ENCODE measurements at regions not wholly inside any gene's neighbourhood (a gene's known extent, or its start where the extent isn't known, plus 50 kb on each side); places are given as distances from the start of the nearest gene placed in this dataset.
A peak's percentile ranks its signal among the peaks of the same experiment; 100 is the strongest.

- no peak for TF ChIP-seq SUZ12 (IDR thresholded peaks at IDR 0.05; ENCODE audit: extremely low read depth, insufficient read depth, insufficient read length)
- no peak for TF ChIP-seq ZNF274 (IDR thresholded peaks at IDR 0.05; ENCODE audit: low read depth, low read length)
- no peak for TF ChIP-seq YY1 (IDR thresholded peaks at IDR 0.05; ENCODE audit: insufficient read depth, insufficient read length)
- DNase-seq (ENCODE audit: low read depth, low spot score) = no peak
- H3K4me1 ChIP-seq (ENCODE audit: insufficient read depth, insufficient read length) = no peaks in the 10 kb centered on the region
Measured at GRCh38 chr11:42502151-42502550, 809.6 kb upstream of the API5 start.

GRCh38 chr11:42521994-42522393, 789.8 kb upstream of the API5 start:
- Histone ChIP-seq H3K9ac (ENCODE audit: insufficient read length, low read depth) (no peak overlapping the region), H3K4me1 (ENCODE audit: insufficient read depth, insufficient read length) (peaks cover 3% of the 10 kb centered on the region), H3K9me3 (ENCODE audit: insufficient read depth, low read length) (no peaks in the 10 kb centered on the region), H3K27me3 (ENCODE audit: insufficient read depth, insufficient read length) (no peaks in the 10 kb centered on the region), H3K4me3 (ENCODE audit: insufficient read length, low read depth) (no peak overlapping the region), H3K36me3 (ENCODE audit: insufficient read depth, insufficient read length, low read length) (no peaks in the 10 kb centered on the region)
- DNase-seq (ENCODE audit: low read depth, low spot score) = peak; percentile 3
- no peak for TF ChIP-seq ZNF274 (IDR thresholded peaks at IDR 0.05; ENCODE audit: low read depth, low read length)
- TF ChIP-seq SUZ12 (IDR thresholded peaks at IDR 0.05; ENCODE audit: extremely low read depth, insufficient read depth, insufficient read length) = no peak
- no peak for TF ChIP-seq YY1 (IDR thresholded peaks at IDR 0.05; ENCODE audit: insufficient read depth, insufficient read length)

More at GRCh38 chr11:42502151-42502550, 809.6 kb upstream of the API5 start:
- no peaks in the 10 kb centered on the region for H3K36me3 ChIP-seq (ENCODE audit: insufficient read depth, insufficient read length, low read length)
- H3K27me3 ChIP-seq (ENCODE audit: insufficient read depth, insufficient read length) = no peaks in the 10 kb centered on the region
- no peak overlapping the region for H3K4me3 ChIP-seq (ENCODE audit: insufficient read length, low read depth)
- H3K9ac ChIP-seq (ENCODE audit: insufficient read length, low read depth) = no peak overlapping the region
- no peaks in the 10 kb centered on the region; the same call in 1 of the 2 replicates for H3K9me3 ChIP-seq (ENCODE audit: insufficient read depth, low read length)

- H3K9ac ChIP-seq (ENCODE audit: insufficient read length, low read depth) = no peak overlapping the region
- TF ChIP-seq SUZ12 (IDR thresholded peaks at IDR 0.05; ENCODE audit: extremely low read depth, insufficient read depth, insufficient read length) = no peak
- TF ChIP-seq ZNF274 (IDR thresholded peaks at IDR 0.05; ENCODE audit: low read depth, low read length) = no peak
- no peak for TF ChIP-seq YY1 (IDR thresholded peaks at IDR 0.05; ENCODE audit: insufficient read depth, insufficient read length)
Measured at GRCh38 chr11:42524534-42525227, 787.1 kb upstream of the API5 start.

GRCh38 chr11:42526426-42526825, 785.4 kb upstream of the API5 start:
- Histone ChIP-seq H3K4me3 (ENCODE audit: insufficient read length, low read depth) (no peak overlapping the region), H3K9ac (ENCODE audit: insufficient read length, low read depth) (no peak overlapping the region), H3K4me1 (ENCODE audit: insufficient read depth, insufficient read length) (peaks cover 3% of the 10 kb centered on the region), H3K36me3 (ENCODE audit: insufficient read depth, insufficient read length, low read length) (no peaks in the 10 kb centered on the region), H3K27me3 (ENCODE audit: insufficient read depth, insufficient read length) (no peaks in the 10 kb centered on the region), H3K9me3 (ENCODE audit: insufficient read depth, low read length) (no peaks in the 10 kb centered on the region)
- TF ChIP-seq SUZ12 (IDR thresholded peaks at IDR 0.05; ENCODE audit: extremely low read depth, insufficient read depth, insufficient read length) = no peak
- TF ChIP-seq YY1 (IDR thresholded peaks at IDR 0.05; ENCODE audit: insufficient read depth, insufficient read length) = no peak
- no peak for TF ChIP-seq ZNF274 (IDR thresholded peaks at IDR 0.05; ENCODE audit: low read depth, low read length)
- no peak for DNase-seq (ENCODE audit: low read depth, low spot score)

More at GRCh38 chr11:42524534-42525227, 787.1 kb upstream of the API5 start:
- H3K36me3 ChIP-seq (ENCODE audit: insufficient read depth, insufficient read length, low read length) = no peaks in the 10 kb centered on the region
- H3K9me3 ChIP-seq (ENCODE audit: insufficient read depth, low read length) = no peaks in the 10 kb centered on the region
- no peaks in the 10 kb centered on the region for H3K27me3 ChIP-seq (ENCODE audit: insufficient read depth, insufficient read length)
- H3K4me1 ChIP-seq (ENCODE audit: insufficient read depth, insufficient read length) = peaks cover 3% of the 10 kb centered on the region
- no peak overlapping the region for H3K4me3 ChIP-seq (ENCODE audit: insufficient read length, low read depth)
- DNase-seq (ENCODE audit: low read depth, low spot score) = peak; percentile 85

- no peak overlapping the region for H3K9ac ChIP-seq (ENCODE audit: insufficient read length, low read depth)
- no peak for TF ChIP-seq ZNF274 (IDR thresholded peaks at IDR 0.05; ENCODE audit: low read depth, low read length)
- no peak for TF ChIP-seq YY1 (IDR thresholded peaks at IDR 0.05; ENCODE audit: insufficient read depth, insufficient read length)
- TF ChIP-seq SUZ12 (IDR thresholded peaks at IDR 0.05; ENCODE audit: extremely low read depth, insufficient read depth, insufficient read length) = no peak
- DNase-seq (ENCODE audit: low read depth, low spot score) = no peak
Measured at GRCh38 chr11:42528471-42528870, 783.3 kb upstream of the API5 start.

GRCh38 chr11:42528911-42529310, 782.9 kb upstream of the API5 start:
- Histone ChIP-seq H3K9ac (ENCODE audit: insufficient read length, low read depth) (no peak overlapping the region), H3K36me3 (ENCODE audit: insufficient read depth, insufficient read length, low read length) (no peaks in the 10 kb centered on the region), H3K9me3 (ENCODE audit: insufficient read depth, low read length) (no peaks in the 10 kb centered on the region), H3K4me3 (ENCODE audit: insufficient read length, low read depth) (no peak overlapping the region), H3K4me1 (ENCODE audit: insufficient read depth, insufficient read length) (peaks cover 3% of the 10 kb centered on the region), H3K27me3 (ENCODE audit: insufficient read depth, insufficient read length) (no peaks in the 10 kb centered on the region)
- no peak for DNase-seq (ENCODE audit: low read depth, low spot score)
- TF ChIP-seq SUZ12 (IDR thresholded peaks at IDR 0.05; ENCODE audit: extremely low read depth, insufficient read depth, insufficient read length) (no peak), YY1 (IDR thresholded peaks at IDR 0.05; ENCODE audit: insufficient read depth, insufficient read length) (no peak), ZNF274 (IDR thresholded peaks at IDR 0.05; ENCODE audit: low read depth, low read length) (no peak)

More at GRCh38 chr11:42528471-42528870, 783.3 kb upstream of the API5 start:
- H3K4me1 ChIP-seq (ENCODE audit: insufficient read depth, insufficient read length) = peaks cover 3% of the 10 kb centered on the region
- no peaks in the 10 kb centered on the region for H3K36me3 ChIP-seq (ENCODE audit: insufficient read depth, insufficient read length, low read length)
- H3K27me3 ChIP-seq (ENCODE audit: insufficient read depth, insufficient read length) = no peaks in the 10 kb centered on the region
- no peaks in the 10 kb centered on the region for H3K9me3 ChIP-seq (ENCODE audit: insufficient read depth, low read length)
- H3K4me3 ChIP-seq (ENCODE audit: insufficient read length, low read depth) = no peak overlapping the region

- Histone ChIP-seq H3K4me3 (ENCODE audit: insufficient read length, low read depth) (no peak overlapping the region), H3K27me3 (ENCODE audit: insufficient read depth, insufficient read length) (no peaks in the 10 kb centered on the region), H3K9ac (ENCODE audit: insufficient read length, low read depth) (no peak overlapping the region), H3K9me3 (ENCODE audit: insufficient read depth, low read length) (no peaks in the 10 kb centered on the region), H3K4me1 (ENCODE audit: insufficient read depth, insufficient read length) (no peaks in the 10 kb centered on the region), H3K36me3 (ENCODE audit: insufficient read depth, insufficient read length, low read length) (no peaks in the 10 kb centered on the region)
- TF ChIP-seq ZNF274 (IDR thresholded peaks at IDR 0.05; ENCODE audit: low read depth, low read length) (no peak), SUZ12 (IDR thresholded peaks at IDR 0.05; ENCODE audit: extremely low read depth, insufficient read depth, insufficient read length) (no peak), YY1 (IDR thresholded peaks at IDR 0.05; ENCODE audit: insufficient read depth, insufficient read length) (no peak)
- no peak for DNase-seq (ENCODE audit: low read depth, low spot score)
Measured at GRCh38 chr11:42536611-42537360, 775.0 kb upstream of the API5 start.

Data from NT2/D1 (cell line).